ENCODE measurements at regions not wholly inside any gene's neighbourhood (a gene's known extent, or its start where the extent isn't known, plus 50 kb on each side); places are given as distances from the start of the nearest gene placed in this dataset.

GRCh38 chr15:59847968-59848367 is 156.1 kb upstream of the FOXB1 start:
- H3K9me3 ChIP-seq = no peaks in the 10 kb centered on the region
- H3K27ac ChIP-seq = no peak overlapping the region
- intact Hi-C loops (cut with DNase I) = no loop called here
- 70 to 73% methylated on average over 3 of the region's 3 CpGs for WGBS, 2 donors
- TF ChIP-seq CTCF (IDR thresholded peaks at IDR 0.05) (no peak), POLR2A (IDR thresholded peaks at IDR 0.05) (no peak)
- H3K27me3 ChIP-seq = no peaks in the 10 kb centered on the region
- DNase-seq = no peak
- H3K4me3 ChIP-seq (replicated peaks in 1 of 3) = no peak overlapping the region
- H3K4me1 ChIP-seq = no peaks in the 10 kb centered on the region
- H3K36me3 ChIP-seq = no peaks in the 10 kb centered on the region

- intact Hi-C loops (cut with DNase I) = no loop called here
- DNase-seq = no peak
- Histone ChIP-seq H3K27ac (no peak overlapping the region), H3K4me1 (no peaks in the 10 kb centered on the region), H3K4me3 (replicated peaks in 1 of 3) (no peak overlapping the region), H3K9me3 (no peaks in the 10 kb centered on the region), H3K36me3 (no peaks in the 10 kb centered on the region), H3K27me3 (no peaks in the 10 kb centered on the region)
- WGBS, 2 donors = 80 to 91% methylated on average over 10 of the region's 10 CpGs
- TF ChIP-seq POLR2A (IDR thresholded peaks at IDR 0.05) = no peak
- TF ChIP-seq CTCF (IDR thresholded peaks at IDR 0.05) = no peak
Observed at GRCh38 chr15:59845942-59846499, 156.9 kb upstream of the BNIP2 start.

- Histone ChIP-seq H3K27ac (no peak overlapping the region), H3K27me3 (no peaks in the 10 kb centered on the region), H3K36me3 (no peaks in the 10 kb centered on the region), H3K4me1 (no peaks in the 10 kb centered on the region), H3K4me3 (replicated peaks in 1 of 3) (no peak overlapping the region), H3K9me3 (no peaks in the 10 kb centered on the region)
- intact Hi-C loops (cut with DNase I) = no loop called here
- DNase-seq = no peak
- 68 to 73% methylated on average over 4 of the region's 4 CpGs for WGBS, 2 donors
- no peak for TF ChIP-seq POLR2A (IDR thresholded peaks at IDR 0.05)
Observed at GRCh38 chr15:59843609-59844008, 154.5 kb upstream of the BNIP2 start.

GRCh38 chr15:59841036-59841435 is 151.9 kb upstream of the BNIP2 start:
- DNase-seq = no peak
- Histone ChIP-seq H3K9me3 (no peaks in the 10 kb centered on the region), H3K27ac (no peak overlapping the region), H3K4me3 (replicated peaks in 1 of 3) (no peak overlapping the region), H3K4me1 (no peaks in the 10 kb centered on the region), H3K36me3 (no peaks in the 10 kb centered on the region), H3K27me3 (no peaks in the 10 kb centered on the region)
- 90 to 92% methylated on average over 4 of the region's 4 CpGs for WGBS, 2 donors
- intact Hi-C loops (cut with DNase I) = no loop called here
- TF ChIP-seq POLR2A (IDR thresholded peaks at IDR 0.05) (no peak), CTCF (IDR thresholded peaks at IDR 0.05) (no peak)

- H3K9me3 ChIP-seq = no peaks in the 10 kb centered on the region
- intact Hi-C loops (cut with DNase I) = no loop called here
- no peak overlapping the region for H3K27ac ChIP-seq
- H3K4me3 ChIP-seq (replicated peaks in 1 of 3) = no peak overlapping the region
- no peaks in the 10 kb centered on the region for H3K4me1 ChIP-seq
- H3K27me3 ChIP-seq = no peaks in the 10 kb centered on the region
- no peaks in the 10 kb centered on the region for H3K36me3 ChIP-seq
- TF ChIP-seq POLR2A (IDR thresholded peaks at IDR 0.05) (no peak), CTCF (IDR thresholded peaks at IDR 0.05) (no peak)
- 79 to 95% methylated on average over 2 of the region's 2 CpGs for WGBS, 2 donors
- DNase-seq = no peak
Observed at GRCh38 chr15:59839906-59840305, 150.8 kb upstream of the BNIP2 start.

GRCh38 chr15:59838900-59839299 is 149.8 kb upstream of the BNIP2 start:
- H3K36me3 ChIP-seq = no peaks in the 10 kb centered on the region
- no peaks in the 10 kb centered on the region for H3K9me3 ChIP-seq
- DNase-seq = no peak
- intact Hi-C loops (cut with DNase I) = no loop called here
- H3K4me3 ChIP-seq (replicated peaks in 1 of 3) = no peak overlapping the region
- WGBS, 2 donors = 53 to 58% methylated on average over 4 of the region's 4 CpGs
- H3K27ac ChIP-seq = no peak overlapping the region
- H3K27me3 ChIP-seq = no peaks in the 10 kb centered on the region
- H3K4me1 ChIP-seq = no peaks in the 10 kb centered on the region
- TF ChIP-seq CTCF (IDR thresholded peaks at IDR 0.05) (no peak), POLR2A (IDR thresholded peaks at IDR 0.05) (no peak)
